GM12878 (cell line): ENCODE measurements at regions not wholly inside any gene's neighbourhood (a gene's known extent, or its start where the extent isn't known, plus 50 kb on each side); places are given as distances from the start of the nearest gene placed in this dataset.

ENCODE experiments used
- ATAC-seq: fragments of 200-7000 bp; cut with Tn5 transposase; 3 replicates; pipeline ENCODE4 v1.9.1; 2020; ENCODE audit warnings: mild to moderate bottlenecking, moderate library complexity
- BruUV-seq: library from RNA; stranded (reverse); fragments of 400-500 nt; replicated peaks from 2 replicates; lab custom pipeline; 2021; lab: Mats Ljungman, UMichigan
- CTCF ChIA-PET: fragments of 300-600 bp; sonication (Branson Sonifier 250); formaldehyde crosslinking; extraction: SDS; loops from one replicate; lab custom pipeline; 2021; ENCODE audit warnings: inconsistent platforms; lab: Yijun Ruan, JAX
- POLR2A ChIA-PET: fragments of 350-600 bp; formaldehyde crosslinking; extraction: SDS; loops from one replicate; lab custom pipeline; 2021; ENCODE audit warnings: inconsistent platforms; lab: Charles Lee
- RAD21 ChIA-PET: fragments of 300-600 bp; sonication (Branson Sonifier 250); formaldehyde crosslinking; loops from one replicate; lab custom pipeline; 2023; ENCODE audit warnings: antibody characterized with exemption; ENCODE audit not compliant: unreplicated experiment; lab: Charles Lee
- SMC1A ChIA-PET: fragments of 300-600 bp; sonication (Branson Sonifier 250); formaldehyde crosslinking; loops from one replicate; lab custom pipeline; 2023; ENCODE audit not compliant: unreplicated experiment, uncharacterized antibody; lab: Charles Lee
- DNase-seq: peaks from one replicate; pipeline ENCODE4 v3.0.0-alpha.2; 2011; ENCODE audit warnings: low read depth, low spot score
- FAIRE-seq: peaks from 3 replicates; lab custom pipeline; 2011; peaks lifted over from hg19 to GRCh38; lab: Jason Lieb, UNC
- H2AFZ ChIP-seq: 2 replicates; pipeline ENCODE4 v1.6.0; 2011; ENCODE audit warnings: low read depth, low read length, control low read depth; ENCODE audit not compliant: control insufficient read depth
- H3K27ac ChIP-seq: 2 replicates; pipeline ENCODE4 v1.5.1; 2011; ENCODE audit warnings: control low read depth; ENCODE audit not compliant: control insufficient read depth, insufficient read depth
- H3K27me3 ChIP-seq, 2 experiments: replicated peaks in 1 of 2; 2 replicates each; pipeline versions ENCODE4 v1.6.0 to v1.6.1; 2011; ENCODE audit warnings: low read length in 1 of 2; ENCODE audit not compliant: control insufficient read depth in 2 of 2, insufficient read depth in 2 of 2
- H3K36me3 ChIP-seq, 2 experiments: 2 replicates each; pipeline ENCODE4 v1.5.1; 2011; ENCODE audit warnings: low read length in 1 of 2; ENCODE audit not compliant: control insufficient read depth in 2 of 2, insufficient read depth in 2 of 2
- H3K4me1 ChIP-seq: 2 replicates; pipeline ENCODE4 v1.6.1; 2011; ENCODE audit warnings: mild to moderate bottlenecking, low read length, moderate library complexity, mixed read lengths; ENCODE audit not compliant: control insufficient read depth, insufficient read depth
- H3K4me2 ChIP-seq: 2 replicates; pipeline ENCODE4 v1.6.0; 2011; ENCODE audit warnings: control low read depth; ENCODE audit not compliant: control insufficient read depth, insufficient read depth
- H3K4me3 ChIP-seq: fragments of 200-600 bp; sonication (generic); 2 replicates; pipeline ENCODE4 v1.5.1; 2016
- H3K79me2 ChIP-seq: 2 replicates; pipeline ENCODE4 v1.6.0; 2011; ENCODE audit warnings: low read length; ENCODE audit not compliant: control insufficient read depth, insufficient read depth
- H3K9ac ChIP-seq: 2 replicates; pipeline ENCODE4 v1.8.0; 2011; ENCODE audit warnings: low read length, control low read depth, mixed read lengths; ENCODE audit not compliant: control insufficient read depth, insufficient read depth
- H3K9me3 ChIP-seq: replicated peaks from 3 replicates; pipeline ENCODE4 v1.5.1; 2011; ENCODE audit warnings: mild to moderate bottlenecking, low read length; ENCODE audit not compliant: control insufficient read depth, insufficient read depth
- H4K20me1 ChIP-seq: 2 replicates; pipeline ENCODE4 v1.6.0; 2011; ENCODE audit not compliant: control insufficient read depth, insufficient read depth
- CBFB ChIP-seq: IDR thresholded peaks from 2 replicates; pipeline ENCODE4 v1.6.1; 2016; ENCODE audit warnings: antibody characterized with exemption, low read depth
- FOS ChIP-seq: IDR thresholded peaks from 3 replicates; pipeline ENCODE4 v1.6.1; 2011; ENCODE audit warnings: borderline replicate concordance; ENCODE audit not compliant: insufficient read length; ENCODE audit errors: extremely low read depth
- FOXM1 ChIP-seq: IDR thresholded peaks from 2 replicates; pipeline ENCODE4 v1.6.1; 2012; ENCODE audit warnings: low read depth, mild to moderate bottlenecking, inconsistent platforms, low read length, moderate library complexity
- GABPA ChIP-seq: IDR thresholded peaks from 2 replicates; pipeline ENCODE4 v1.6.1; 2014; ENCODE audit warnings: antibody characterized with exemption, low read depth, mild to moderate bottlenecking, inconsistent platforms
- GATAD2B ChIP-seq: fragments of 450-650 bp; conservative IDR thresholded peaks from 2 replicates; pipeline ENCODE4 v1.6.1; 2017; ENCODE audit warnings: low read depth, mild to moderate bottlenecking, moderate library complexity
- IKZF1 ChIP-seq: fragments of 450-650 bp; conservative IDR thresholded peaks from 2 replicates; pipeline ENCODE4 v1.6.1; 2017; ENCODE audit warnings: antibody characterized with exemption, mild to moderate bottlenecking
- LARP7 ChIP-seq: fragments of 450-650 bp; IDR thresholded peaks from 2 replicates; pipeline ENCODE4 v1.6.1; 2017; ENCODE audit warnings: mild to moderate bottlenecking
- NFYA ChIP-seq: IDR thresholded peaks from 2 replicates; pipeline ENCODE4 v1.6.1; 2011; ENCODE audit warnings: low read depth, mild to moderate bottlenecking, low read length, improper control_type of control experiment, borderline replicate concordance
- NKRF ChIP-seq: fragments of 450-650 bp; conservative IDR thresholded peaks from 2 replicates; pipeline ENCODE4 v1.6.1; 2017; ENCODE audit warnings: mild to moderate bottlenecking, moderate library complexity
- PBX3 ChIP-seq: IDR thresholded peaks from 2 replicates; pipeline ENCODE4 v1.6.1; 2011; ENCODE audit warnings: mild to moderate bottlenecking, low read depth, low read length, moderate library complexity; ENCODE audit not compliant: insufficient replicate concordance
- PML ChIP-seq: IDR thresholded peaks from 2 replicates; pipeline ENCODE4 v1.6.1; 2012; ENCODE audit warnings: low read length, inconsistent platforms
- SMC3 ChIP-seq: IDR thresholded peaks from 2 replicates; pipeline ENCODE4 v1.6.1; 2011; ENCODE audit warnings: low read length, improper control_type of control experiment, borderline replicate concordance
- ZNF24 ChIP-seq: fragments of 450-650 bp; IDR thresholded peaks from 2 replicates; pipeline ENCODE4 v1.6.1; 2017; ENCODE audit warnings: antibody characterized with exemption, mild to moderate bottlenecking
- WGBS: methylation state at CpG from one replicate; pipeline ENCODE4 v1.1.6; 2016; ENCODE audit warnings: low lambda C conversion rate; ENCODE audit not compliant: insufficient replicate concordance, insufficient coverage; ENCODE audit errors: missing lambda C conversion rate; 5-methylcytosine and 5-hydroxymethylcytosine counted together
- in situ Hi-C: fragments of 300-500 bp; cut with MboI; formaldehyde crosslinking; loops from 9 replicates; pipeline ENCODE4 v1.14.3; 2018; ENCODE audit warnings: mixed read lengths
- intact Hi-C: fragments of 100-400 bp; cut with micrococcal nuclease; formaldehyde crosslinking; loops from one replicate; pipeline ENCODE4 v1.14.2; 2022; ENCODE audit not compliant: unreplicated experiment

GRCh38 chr14:53779301-53779700 is 177.3 kb downstream of the BMP4 start:
- no peak for FAIRE-seq
- 24% methylated on average over 2 of the region's 2 CpGs for WGBS
- TF ChIP-seq NFYA (no peak), FOXM1 (no peak), IKZF1 (no peak), CBFB (no peak), PML (no peak), ZNF24 (no peak), GABPA (no peak), PBX3 (no peak), FOS (no peak), LARP7 (no peak), GATAD2B (no peak), SMC3 (no peak), NKRF (no peak)
- ChIA-PET POLR2A (no interaction called here), CTCF (interaction anchor here (1.0 to 1.3 kb wide), 2 partner anchors 239 to 241 kb away, joined by 3 to 6 read pairs; no protein-coding TSS in a partner anchor), RAD21 (interaction anchor here (2.2 kb wide), 1 partner anchor 239 kb away, joined by 7 read pairs; no protein-coding TSS in a partner anchor), SMC1A (interaction anchor here (0.7 to 1.3 kb wide), 4 partner anchors 9 to 489 kb away, joined by 3 to 4 read pairs (median 4); no protein-coding TSS in a partner anchor)
- no peaks in the 10 kb centered on the region for H3K9me3 ChIP-seq
- no peak for ATAC-seq
- no peak for DNase-seq
- intact Hi-C loops = loop anchor here (5.0 kb wide), 1 partner anchor 242 kb away; no protein-coding TSS in a partner anchor
- no peak overlapping the region for H2AFZ ChIP-seq
- H3K27ac ChIP-seq = no peak overlapping the region
- H4K20me1 ChIP-seq = no peaks in the 10 kb centered on the region
- H3K9ac ChIP-seq = no peak overlapping the region
- H3K4me2 ChIP-seq = no peak overlapping the region
- H3K4me1 ChIP-seq = no peaks in the 10 kb centered on the region
- in situ Hi-C loops = no loop called here
- H3K4me3 ChIP-seq = no peak overlapping the region
- no peaks in the 10 kb centered on the region; a peak in 1 of 4 replicates for H3K27me3 ChIP-seq
- H3K79me2 ChIP-seq = no peaks in the 10 kb centered on the region
- no TSS peak for BruUV-seq
- no peaks in the 10 kb centered on the region for H3K36me3 ChIP-seq
